GM12874 (cell line): ENCODE measurements at regions not wholly inside any gene's neighbourhood (a gene's known extent, or its start where the extent isn't known, plus 50 kb on each side); places are given as distances from the start of the nearest gene placed in this dataset.

Experiments
- CTCF ChIP-seq: IDR thresholded peaks from 2 replicates; pipeline ENCODE4 v1.5.1; 2011; ENCODE audit warnings: low read depth, mild to moderate bottlenecking, control low read depth, low read length, moderate library complexity; ENCODE audit not compliant: insufficient read depth

DNA sequence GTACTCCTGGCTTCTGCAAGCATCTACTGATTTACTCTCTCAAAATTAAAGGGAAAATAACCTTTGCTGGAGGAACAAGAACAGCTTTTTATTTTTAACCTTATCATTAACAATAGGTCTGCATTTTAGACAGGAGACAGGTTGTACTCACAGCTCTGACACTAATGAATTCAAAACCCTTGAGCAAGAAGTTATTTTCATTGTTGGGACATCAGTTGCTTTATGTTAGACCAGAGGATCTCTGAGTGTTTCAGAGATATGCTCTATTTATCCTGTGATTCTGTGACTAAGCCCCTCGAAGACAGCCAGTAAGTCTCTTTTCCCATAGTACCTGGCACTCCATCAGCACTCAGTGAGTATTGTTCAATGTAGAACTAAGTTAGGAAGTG lies 190.2 kb upstream of the PCSK5 start:
- no peak for TF ChIP-seq CTCF

- no peak for TF ChIP-seq CTCF
These were observed 183.3 kb upstream of the PCSK5 start for GRCh38 chr9:75707191-75707590.

GRCh38 chr9:75709698-75710097 lies 180.8 kb upstream of the PCSK5 start:
- no peak for TF ChIP-seq CTCF

DNA sequence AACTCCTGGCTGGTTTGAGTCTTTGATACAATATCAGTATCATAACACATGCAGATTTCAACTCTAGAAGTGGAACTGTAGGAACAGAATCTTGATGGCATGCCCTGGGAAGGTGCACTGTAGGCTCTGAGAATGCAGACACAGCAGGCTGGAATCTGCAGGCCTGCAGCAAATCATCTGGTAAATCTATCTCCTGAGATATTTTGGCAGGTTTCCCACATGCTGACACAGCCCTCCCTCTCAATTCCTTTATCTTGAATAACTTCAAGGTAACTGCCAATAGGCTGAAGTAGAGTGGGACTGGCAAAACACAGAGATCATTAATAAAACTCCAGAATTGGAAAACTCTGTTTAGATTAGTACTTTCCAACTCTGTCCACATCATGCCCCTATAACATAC lies 177.8 kb upstream of the PCSK5 start:
- no peak for TF ChIP-seq CTCF

DNA sequence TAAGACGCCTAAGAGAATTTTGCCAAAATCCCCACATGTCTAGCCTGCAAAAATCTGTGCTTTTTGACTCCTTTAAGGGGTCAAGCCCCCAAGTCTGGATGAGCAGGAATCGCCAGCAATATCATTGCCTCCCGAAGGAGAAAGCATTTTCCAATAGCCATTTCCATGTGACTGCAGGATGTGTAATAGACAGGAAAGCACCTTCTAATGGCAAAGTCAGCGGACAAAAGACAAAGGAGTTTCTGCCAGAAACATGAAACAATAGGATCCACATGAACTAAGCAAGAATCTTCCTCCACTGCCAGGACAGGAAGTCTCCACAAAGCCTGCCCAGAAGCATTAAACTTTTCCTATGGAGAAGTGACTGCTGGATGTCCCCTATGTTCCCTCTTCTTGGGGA lies 177.1 kb upstream of the PCSK5 start:
- TF ChIP-seq CTCF: no peak

- TF ChIP-seq CTCF: no peak
These were observed 175.1 kb upstream of the PCSK5 start for GRCh38 chr9:75715360-75715759.

GRCh38 chr9:75718677-75719076 lies 171.8 kb upstream of the PCSK5 start:
- TF ChIP-seq CTCF: no peak

DNA sequence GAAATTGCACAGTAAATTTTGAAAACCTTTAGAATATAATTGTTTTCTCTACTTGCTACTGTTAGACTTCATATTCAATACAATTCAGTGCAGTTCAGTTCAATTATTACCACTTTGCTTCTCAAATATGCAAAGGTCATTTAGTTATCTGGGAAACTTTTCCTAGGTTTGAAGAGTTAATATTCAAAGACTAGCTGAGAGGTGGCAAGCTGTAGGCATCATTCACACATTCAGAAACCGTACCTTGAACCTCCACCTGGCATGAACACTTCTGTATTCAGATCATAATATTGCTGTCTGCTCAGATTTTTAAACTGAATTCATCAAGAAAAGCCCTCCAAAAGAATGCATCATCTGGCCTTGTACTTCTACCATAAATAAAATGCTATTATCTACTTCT lies 162.1 kb upstream of the PCSK5 start:
- TF ChIP-seq CTCF: no peak
